GM19463 (cell line): ENCODE measurements at regions not wholly inside any gene's neighbourhood (a gene's known extent, or its start where the extent isn't known, plus 50 kb on each side); places are given as distances from the start of the nearest gene placed in this dataset.
"Not testable (repeated sequence)": the region's sequence is repeated elsewhere in the genome, so short reads cannot be mapped to it uniquely, and the experiment has no call there.

Source experiments
- ATAC-seq: cut with Tn5 transposase; IDR thresholded peaks from one replicate; pipeline ENCODE4 v1.9.1; 2021; ENCODE audit warnings: mild to moderate bottlenecking, moderate library complexity; ENCODE audit not compliant: unreplicated experiment

DNA sequence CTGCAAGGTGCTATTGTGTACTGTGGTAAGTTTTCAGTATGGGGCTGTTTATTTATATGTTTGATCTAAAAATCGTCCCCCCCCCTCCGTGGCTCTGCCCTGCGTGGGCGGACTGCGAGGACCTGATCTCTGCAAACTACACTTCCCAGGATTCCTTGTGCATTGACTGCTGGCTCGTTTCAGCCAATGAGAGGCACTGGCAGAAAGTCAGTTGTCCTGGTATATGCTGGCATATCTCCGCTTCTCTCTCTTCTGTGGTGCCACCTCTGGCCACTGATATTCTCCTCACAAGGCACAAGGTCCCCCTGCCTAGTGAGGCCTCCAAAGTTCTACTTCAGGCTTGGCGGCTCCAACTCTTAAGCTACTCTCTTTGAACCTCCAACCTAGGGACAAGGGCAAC, 168.8 kb upstream of the ZFP42 start:
- ATAC-seq = no peak

DNA sequence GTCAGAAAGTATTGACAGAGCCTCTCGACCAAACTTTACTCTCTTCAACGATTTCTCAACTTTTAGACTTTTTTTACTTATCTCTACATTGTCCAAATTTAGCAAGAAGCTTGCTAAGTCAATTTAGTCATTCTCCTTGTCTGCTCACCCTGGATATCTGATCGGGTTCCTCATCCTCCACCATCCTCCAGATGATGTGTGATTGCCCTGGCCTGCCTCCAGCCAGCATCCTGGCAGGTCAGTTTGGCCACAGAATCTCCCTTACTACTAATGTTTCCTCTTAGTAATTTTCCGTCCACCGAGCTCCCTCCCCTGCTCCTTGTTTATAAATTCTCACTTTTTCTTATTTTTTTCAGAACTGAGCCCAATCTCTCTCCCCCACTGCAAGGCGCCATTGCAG, 167.9 kb upstream of the ZFP42 start:
- ATAC-seq = no peak

DNA sequence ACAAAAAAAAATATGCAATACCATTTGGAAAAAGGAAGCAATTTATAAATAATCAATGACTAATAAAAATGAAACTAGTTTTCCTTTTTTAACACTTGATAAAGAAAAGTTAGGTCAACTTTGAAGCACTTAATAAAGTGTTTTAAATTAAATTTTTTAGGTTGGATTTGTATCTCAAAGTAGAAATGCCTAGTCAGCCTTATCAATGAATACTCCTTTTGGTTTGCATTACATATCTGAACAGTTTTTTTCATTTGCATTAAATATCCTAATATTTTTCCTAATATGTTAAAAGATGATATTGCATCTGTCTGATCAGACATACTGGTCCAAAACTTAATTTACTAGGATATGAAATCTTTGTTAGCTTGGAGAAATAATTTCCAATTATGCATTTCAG, 155.8 kb upstream of the ZFP42 start:
- no peak for ATAC-seq

DNA sequence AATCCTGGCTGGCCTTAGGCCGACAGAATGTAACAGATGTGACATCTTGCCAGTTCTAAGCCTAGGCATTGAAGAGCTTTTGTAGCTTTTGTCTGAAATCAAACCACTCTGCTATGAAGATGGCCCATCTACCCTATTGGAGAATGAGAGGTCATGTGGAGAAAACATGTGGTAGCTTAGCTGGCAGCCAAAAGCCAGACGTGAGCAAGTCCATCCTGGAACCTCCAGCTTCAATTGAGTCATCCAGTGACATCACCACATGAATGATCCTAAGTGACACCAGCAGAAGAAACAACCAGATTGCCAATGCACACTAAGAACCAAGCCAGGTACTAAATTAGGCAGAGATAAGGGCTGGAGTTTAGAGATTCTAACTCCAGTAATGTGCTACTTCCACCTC, 154.8 kb upstream of the ZFP42 start:
- ATAC-seq = no peak

DNA sequence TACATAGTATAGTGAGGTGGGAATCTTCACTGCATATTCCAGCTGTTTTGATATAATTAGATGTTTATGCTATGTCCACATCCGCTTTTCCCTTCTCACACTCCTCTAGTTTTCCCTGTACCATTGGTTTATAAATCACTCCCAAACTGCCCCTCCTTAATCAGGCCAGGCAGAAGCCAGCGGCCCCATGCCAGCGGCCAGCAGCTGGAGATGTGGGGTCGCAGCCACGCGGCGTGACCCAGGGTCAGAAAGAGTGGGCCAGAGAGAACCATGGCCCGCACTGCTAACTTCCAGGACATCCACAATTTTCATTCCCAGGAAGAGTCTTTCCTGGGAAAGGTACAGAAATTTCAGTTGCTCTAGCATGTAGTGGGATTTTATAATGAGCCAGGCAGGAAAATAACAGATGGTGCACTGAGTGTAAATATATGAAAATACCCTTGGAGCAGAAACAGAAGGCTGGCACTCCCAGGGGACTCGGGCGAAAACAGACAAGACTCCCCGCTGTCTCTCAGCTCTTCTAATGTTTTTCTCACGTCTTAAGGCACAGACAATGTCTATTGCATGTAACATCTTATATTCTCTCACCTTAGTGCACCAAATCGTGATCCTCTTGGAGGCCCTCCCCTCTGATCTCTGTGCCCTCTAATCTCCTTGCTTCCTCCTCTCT, 145.9 kb upstream of the ZFP42 start:
- ATAC-seq = no peak

DNA sequence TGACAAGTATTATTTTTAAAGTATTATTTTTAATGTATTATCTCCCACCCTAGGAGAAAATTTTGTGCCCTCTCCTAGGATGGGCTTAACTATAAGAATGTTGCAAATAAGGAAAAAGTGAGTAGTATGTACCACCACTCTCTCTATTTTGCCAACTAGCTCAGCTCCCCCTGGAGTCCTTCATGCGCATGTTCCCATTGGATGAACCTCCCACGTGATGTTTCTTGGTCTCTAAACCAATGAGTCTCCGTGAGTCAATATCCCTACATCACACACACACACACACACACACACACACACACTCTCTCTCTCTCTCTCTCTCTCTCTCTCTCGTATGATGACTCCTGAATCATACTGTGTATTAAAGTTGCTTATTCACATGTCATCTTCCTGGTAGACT, 129.7 kb upstream of the ZFP42 start:
- no peak for ATAC-seq

DNA sequence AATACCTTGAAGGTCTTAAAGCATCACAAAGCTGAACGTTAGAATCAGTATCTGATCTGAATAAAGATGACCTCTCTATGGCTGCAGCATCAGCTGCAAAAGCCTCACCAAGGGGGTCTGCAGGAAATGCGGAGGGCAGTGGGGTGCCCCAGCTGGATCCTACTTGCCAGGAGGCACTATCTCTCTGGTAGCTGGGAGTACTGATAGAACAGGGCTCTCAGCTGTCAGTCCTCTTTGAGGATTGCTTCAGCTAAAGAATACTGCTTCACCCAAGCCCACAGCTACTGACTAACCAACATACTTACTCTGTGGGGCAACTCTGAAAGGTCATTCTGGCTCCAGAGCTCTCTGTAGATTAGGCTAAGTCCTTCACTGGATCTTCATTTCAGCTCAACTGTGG, 112.5 kb upstream of the ZFP42 start:
- no peak for ATAC-seq

DNA sequence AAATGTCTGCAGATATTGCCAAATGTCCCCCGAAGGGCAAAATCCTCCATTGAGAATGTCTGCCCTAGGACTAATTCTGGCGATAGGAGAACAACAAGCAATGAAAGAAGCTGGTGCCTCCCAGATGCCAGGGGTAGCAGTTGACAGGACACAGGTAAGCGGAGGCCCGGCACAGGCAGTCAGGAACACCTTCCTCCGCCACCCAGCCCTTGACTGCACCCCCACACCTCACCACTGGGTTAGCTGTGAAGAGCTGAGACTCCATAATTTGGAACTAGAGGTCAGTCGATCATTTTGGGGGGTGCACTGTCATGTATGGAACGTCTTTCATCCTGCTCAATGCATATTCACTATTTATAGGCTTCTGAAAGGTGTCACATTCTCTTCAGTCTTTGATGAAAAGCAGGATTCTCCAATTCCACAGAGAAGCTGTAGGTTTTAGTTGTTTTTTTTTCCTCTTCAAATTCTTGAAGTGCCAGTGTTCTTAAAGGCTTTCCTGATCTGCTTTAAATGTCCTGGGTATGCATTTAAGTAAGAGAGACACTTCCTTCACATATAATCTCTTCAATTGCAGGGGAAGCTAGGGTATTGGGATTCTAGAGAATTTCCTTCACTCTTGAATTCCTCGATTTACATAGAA, 111.6 kb upstream of the ZFP42 start:
- no peak for ATAC-seq

DNA sequence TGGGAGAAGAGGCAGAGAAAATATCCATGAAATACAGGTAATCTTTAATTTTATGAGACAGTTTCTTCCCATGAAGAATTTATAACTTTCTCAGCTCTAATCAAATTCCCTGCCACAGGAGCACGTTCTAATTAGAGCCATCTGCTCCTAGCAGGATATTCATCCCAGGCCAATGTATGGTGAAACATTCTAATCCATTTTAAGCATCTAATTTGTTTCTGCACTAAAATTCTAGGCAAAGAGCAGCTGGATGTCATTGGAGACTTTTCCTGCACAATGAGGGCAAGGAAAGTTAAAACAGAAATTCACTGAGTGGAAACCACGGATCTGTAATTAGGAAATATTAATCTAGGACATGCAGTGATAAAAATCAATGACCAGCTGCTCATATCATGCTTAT, 107.7 kb upstream of the ZFP42 start:
- no peak for ATAC-seq

DNA sequence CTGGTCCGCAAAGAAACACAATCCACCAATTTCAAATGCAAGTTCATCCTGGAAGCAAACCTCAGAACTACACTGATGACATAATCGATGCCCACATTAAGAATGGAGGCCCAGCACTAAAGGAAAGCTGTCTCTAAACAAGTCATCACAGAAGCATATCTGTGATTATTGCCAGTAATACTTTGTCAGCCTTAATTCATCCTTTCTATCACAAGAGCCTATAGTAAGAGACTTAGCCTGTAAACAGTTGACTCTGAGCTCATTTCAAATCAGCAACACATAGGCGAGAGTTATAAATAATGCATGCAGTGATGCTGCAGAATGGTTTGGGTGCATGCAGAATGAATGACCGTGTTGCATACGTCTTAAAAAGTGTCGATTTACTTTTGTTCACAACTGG, 105.9 kb upstream of the ZFP42 start:
- no peak for ATAC-seq

DNA sequence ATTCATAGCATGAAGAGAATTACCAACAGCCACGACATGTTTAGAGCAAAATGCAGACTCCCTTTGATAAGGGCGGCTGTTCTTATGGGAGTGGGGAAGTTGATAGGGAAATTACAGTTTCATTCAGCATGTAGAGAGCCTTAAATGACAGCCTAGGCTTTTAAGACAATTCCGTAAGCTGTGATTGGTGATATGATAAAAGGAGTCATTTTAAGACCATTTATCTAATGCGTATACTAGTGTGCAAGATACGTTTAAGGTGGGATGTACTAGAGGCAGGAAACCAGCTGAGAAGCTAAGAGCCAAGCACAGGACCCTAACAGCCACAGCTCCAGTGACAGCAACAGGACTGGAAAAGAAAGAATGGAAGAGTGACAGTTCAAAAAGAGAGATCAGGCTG, 102.2 kb upstream of the ZFP42 start:
- ATAC-seq = no peak

DNA sequence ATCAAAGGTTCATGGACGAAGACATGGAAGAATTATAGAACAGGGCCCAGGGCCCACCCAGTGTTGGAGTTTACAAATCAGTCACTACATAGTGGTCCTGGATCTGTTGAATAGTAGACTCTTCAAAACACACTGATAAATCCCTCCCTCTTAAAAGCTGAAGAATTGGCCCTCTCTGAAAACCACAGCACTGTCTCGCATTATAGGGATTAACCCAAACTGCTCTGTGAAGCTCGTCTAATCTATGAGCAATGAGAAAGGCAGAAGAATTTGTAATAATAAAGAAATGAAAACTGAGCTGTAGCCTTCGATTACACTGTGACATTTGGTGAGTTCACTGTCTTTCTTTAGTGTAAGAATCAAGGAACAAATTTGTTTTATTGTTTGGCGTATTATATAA, 92.5 kb upstream of the ZFP42 start:
- ATAC-seq = no peak

DNA sequence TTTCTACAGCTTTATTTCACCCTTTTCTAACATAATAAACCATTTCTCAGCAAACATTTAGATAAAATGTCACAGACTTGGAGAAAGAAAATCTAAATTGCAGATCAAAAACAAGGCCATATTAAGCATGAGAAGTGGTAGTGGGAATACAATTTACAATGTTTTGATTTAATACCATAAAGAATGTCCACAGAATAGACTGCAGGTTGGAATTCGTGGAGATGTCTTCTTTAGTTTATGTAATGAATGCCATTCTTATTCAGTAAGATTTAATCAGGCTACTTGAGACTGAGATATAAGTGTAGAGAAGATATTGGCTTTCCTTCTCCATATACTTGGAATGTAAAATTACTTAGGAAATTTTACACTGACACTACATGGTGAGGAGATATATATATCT, 91.9 kb upstream of the ZFP42 start:
- no peak for ATAC-seq

DNA sequence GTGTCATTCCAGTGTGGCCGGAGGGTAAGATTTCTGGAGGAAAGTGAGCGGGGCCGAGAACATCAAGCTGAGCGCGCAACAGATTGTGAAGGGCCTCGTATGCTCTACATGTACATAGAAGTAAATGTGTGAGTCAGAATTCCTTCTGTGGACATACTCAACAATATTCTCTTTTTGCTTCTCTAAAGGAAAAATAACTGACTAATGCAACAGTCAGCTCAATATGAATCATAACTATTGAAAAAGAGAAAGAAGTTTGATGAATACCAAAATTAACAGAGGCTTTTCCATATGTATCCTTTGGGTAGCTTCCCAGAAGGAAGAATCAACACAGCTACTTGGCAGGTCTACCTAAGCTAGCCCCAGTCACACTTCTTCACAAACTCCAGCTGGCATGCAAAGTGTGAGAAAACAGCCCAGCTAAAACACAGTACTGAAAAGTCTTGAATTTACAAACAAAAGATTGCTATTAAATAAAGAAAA, 87.5 kb upstream of the ZFP42 start:
- ATAC-seq = no peak

DNA sequence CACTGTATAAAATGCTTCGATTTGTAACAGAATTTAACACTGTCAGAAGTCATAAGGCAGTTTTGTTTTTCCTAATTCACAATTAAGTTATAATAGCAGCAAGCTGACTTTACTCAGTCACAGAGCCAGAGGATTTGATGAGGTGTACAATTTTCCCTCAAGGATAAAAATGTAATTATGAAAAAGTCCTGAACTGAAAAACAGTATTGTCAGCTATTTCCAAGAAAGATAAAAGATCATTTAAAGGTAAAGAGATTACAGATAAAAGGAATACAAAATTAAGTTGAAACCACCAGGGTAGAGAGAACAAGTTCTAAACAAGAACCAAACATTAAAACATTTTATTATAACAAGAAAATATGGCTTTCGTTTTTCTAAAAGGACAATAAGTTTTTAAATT, 86.8 kb upstream of the ZFP42 start:
- no peak for ATAC-seq

DNA sequence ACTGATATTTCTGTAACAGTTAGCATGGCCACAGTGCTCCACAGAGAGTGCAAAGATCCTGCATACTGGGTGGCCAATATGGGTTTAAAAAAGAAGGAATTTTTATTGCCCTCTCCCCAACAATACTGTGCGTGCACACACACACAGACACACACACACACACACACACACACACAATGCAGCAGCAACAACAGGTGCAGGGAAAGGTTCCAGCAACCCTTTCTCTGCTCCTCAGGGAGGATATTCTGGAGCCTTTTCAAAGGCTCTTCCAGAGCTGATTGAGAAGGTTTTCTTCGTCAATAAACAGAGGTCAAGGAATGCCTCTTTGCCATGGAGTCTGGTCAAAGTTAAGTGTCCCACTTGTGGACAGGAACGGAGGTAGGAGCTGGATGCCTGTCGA, 84.8 kb upstream of the ZFP42 start:
- no peak for ATAC-seq

DNA sequence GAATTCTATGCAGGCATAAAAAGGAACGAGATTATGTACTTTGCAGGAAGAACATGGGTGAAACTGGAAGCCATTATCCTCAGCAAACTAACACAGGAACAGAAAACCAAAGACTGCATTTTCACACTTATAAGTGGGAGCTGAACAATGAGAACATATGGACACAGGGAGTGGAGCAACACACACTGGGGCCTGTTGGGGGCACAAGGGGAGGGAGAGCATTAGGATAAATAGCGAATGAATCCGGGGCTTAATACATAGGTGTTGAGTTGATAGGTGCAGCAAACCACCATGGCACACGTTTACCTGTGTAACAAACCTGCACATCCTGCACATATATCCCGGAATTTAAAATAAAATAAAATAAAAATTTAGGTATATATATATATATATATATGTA, 80.2 kb upstream of the ZFP42 start:
- not testable (repeated sequence) for ATAC-seq

DNA sequence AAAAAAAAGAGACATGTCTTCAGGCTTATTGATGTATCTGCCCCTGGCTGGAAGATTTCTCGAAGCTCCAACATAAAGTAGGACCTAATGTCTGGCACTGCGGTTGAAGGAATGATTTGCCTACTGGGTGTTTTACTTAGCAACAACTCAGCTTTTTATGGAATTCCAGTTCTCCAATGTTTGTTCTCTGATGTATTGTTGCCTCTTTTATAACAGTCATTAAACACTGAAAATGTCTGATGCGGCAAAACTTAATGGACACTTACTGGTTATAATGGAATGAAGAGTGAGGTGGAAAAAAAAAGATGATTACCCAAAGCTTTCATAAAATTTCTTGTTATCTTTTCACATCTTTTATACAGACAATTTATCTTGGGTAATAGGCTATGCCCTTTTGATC, 75.6 kb upstream of the ZFP42 start:
- ATAC-seq = no peak

DNA sequence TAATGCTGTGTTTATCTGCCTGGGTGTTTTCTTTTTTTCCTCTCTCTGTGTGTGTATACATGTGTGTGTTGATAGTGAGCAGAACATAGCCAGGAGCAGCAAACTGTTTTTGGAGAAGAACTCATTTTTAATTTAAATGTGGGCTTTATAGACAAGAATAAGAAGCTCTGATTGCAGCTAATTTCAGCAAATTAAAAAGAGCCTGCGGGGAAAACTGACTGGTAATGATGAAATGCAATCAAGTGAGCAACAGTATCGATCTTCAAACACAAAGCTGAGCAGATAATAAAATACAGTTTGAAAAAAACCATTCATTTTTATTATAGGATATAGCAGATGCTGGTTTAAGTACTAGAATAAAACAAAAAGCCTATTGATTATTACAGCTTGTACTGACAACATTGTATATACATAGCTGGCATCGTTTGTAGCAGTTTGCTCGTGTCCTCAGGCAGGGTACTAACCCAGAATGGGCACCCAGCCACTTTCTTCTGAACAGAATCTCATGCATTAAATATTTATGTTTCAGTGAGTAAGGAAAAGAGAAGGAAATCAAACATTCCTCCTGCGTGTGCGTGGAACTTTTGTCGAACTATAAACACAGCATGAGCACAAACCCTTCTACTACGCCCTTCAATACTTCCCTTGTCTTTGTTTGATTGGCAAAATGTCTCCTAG, 73.5 kb upstream of the ZFP42 start:
- ATAC-seq = no peak

DNA sequence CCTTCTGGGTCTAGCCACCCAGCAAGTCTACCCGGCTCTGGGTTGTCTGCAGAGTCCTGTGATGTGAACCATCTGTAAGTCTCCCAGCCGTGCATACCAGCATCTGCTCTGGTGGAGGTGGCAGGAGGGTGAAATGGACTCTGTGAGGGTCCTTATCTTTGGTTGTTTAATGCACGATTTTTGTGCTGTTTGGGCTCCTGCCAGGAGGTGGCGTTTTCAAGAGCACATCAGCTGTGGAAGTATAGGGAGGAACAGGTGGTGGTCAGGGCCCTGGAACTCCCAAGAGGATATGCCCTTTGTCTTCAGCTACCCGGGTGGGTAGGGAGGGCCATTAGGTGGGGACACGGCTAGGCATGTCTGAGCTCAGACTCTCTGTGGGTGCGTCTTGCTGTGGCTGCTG, 66.5 kb upstream of the ZFP42 start:
- ATAC-seq = no peak

DNA sequence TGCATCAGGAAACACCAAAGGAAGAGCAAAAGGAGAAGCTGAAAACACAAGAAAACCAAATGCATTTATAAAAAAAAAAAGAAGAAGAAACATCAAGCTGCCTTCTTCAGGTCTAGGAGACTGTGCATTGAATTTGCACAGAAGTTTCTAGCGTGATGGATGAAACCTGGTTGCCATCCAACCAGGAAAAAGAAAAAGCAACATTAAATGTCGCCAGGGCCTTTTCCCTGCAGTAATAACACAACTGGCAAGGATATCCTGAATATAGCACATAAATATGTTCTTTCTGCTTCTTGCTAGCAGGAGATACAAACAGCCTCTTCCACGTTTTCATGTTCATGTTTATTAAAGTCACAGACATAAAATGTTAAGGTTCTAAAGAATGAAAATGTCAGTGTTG, 60.8 kb upstream of the ZFP42 start:
- ATAC-seq = no peak

DNA sequence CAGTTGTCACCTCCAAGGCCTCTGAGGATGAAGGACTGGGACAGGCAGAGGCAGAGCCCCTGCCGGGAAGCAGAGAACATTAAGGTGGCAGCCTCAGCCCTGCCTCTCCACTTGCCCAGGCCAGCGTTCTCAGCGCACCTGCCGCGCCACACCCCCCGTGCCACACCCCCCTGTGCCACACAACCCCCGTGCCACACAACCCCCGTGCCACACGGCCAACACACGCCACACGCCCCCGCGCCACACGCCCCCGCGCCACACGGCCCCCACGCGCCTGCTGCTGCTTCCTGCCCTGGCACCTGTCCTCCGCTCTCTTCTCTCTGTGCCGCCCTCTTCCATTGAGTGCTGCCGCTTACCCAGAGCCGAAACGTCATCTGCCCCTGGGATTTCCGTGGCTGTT, 58.0 kb upstream of the ZFP42 start:
- ATAC-seq = no peak
